RWPE2 (cell line): ENCODE measurements at regions not wholly inside any gene's neighbourhood (a gene's known extent, or its start where the extent isn't known, plus 50 kb on each side); places are given as distances from the start of the nearest gene placed in this dataset.
A peak's percentile ranks its signal among the peaks of the same experiment; 100 is the strongest.

Experiments
- ATAC-seq: fragments of 200-7000 bp; cut with Tn5 transposase; 3 replicates; pipeline ENCODE4 v1.9.1; 2021; ENCODE audit warnings: low read depth
- DNase-seq: peaks from one replicate; pipeline ENCODE4 v3.0.0-alpha.2; 2020; ENCODE audit warnings: low spot score
- H3K27ac ChIP-seq: fragments of 450-650 bp; 2 replicates; pipeline ENCODE4 v1.5.1; 2017; ENCODE audit warnings: mild to moderate bottlenecking; ENCODE audit not compliant: poor library complexity, severe bottlenecking
- H3K27me3 ChIP-seq: fragments of 250-450 bp; sonication (Bioruptor Pico); 2 replicates; pipeline ENCODE4 v1.5.1; 2021; ENCODE audit warnings: mild to moderate bottlenecking, moderate library complexity; ENCODE audit not compliant: insufficient read depth, poor library complexity, severe bottlenecking
- H3K36me3 ChIP-seq: fragments of 250-450 bp; sonication (Bioruptor Pico); 2 replicates; pipeline ENCODE4 v1.5.1; 2020; ENCODE audit warnings: low read depth, mild to moderate bottlenecking, moderate library complexity
- H3K4me1 ChIP-seq: fragments of 250-450 bp; sonication (Bioruptor Pico); 2 replicates; pipeline ENCODE4 v1.5.1; 2021; ENCODE audit warnings: mild to moderate bottlenecking, moderate library complexity; ENCODE audit not compliant: insufficient read depth, poor library complexity, severe bottlenecking
- H3K4me3 ChIP-seq: fragments of 250-450 bp; sonication (Bioruptor Pico); 2 replicates; pipeline ENCODE4 v1.5.1; 2021; ENCODE audit warnings: mild to moderate bottlenecking, moderate library complexity; ENCODE audit not compliant: severe bottlenecking
- H3K9me3 ChIP-seq: fragments of 250-450 bp; sonication (Bioruptor Pico); 2 replicates; pipeline ENCODE4 v1.5.1; 2021; ENCODE audit warnings: mild to moderate bottlenecking, moderate library complexity; ENCODE audit not compliant: severe bottlenecking
- CTCF ChIP-seq: fragments of 450-650 bp; IDR thresholded peaks from one replicate; pipeline ENCODE4 v1.5.1; 2017; ENCODE audit warnings: mild to moderate bottlenecking, moderate library complexity; ENCODE audit not compliant: poor library complexity, severe bottlenecking

GRCh38 chr5:35294976-35295375, 64.7 kb upstream of the PRLR start:
- no peak for ATAC-seq
- H3K4me3 ChIP-seq = no peak overlapping the region
- H3K27me3 ChIP-seq = peaks cover 6% of the 10 kb centered on the region
- H3K9me3 ChIP-seq = no peaks in the 10 kb centered on the region
- H3K27ac ChIP-seq = no peak overlapping the region
- no peaks in the 10 kb centered on the region for H3K4me1 ChIP-seq
- DNase-seq = no peak
- no peaks in the 10 kb centered on the region for H3K36me3 ChIP-seq
- no peak for TF ChIP-seq CTCF

- ATAC-seq (no peak), DNase-seq (no peak)
- Histone ChIP-seq H3K27me3 (peaks cover 6% of the 10 kb centered on the region), H3K36me3 (no peaks in the 10 kb centered on the region), H3K27ac (no peak overlapping the region), H3K4me3 (no peak overlapping the region), H3K9me3 (no peaks in the 10 kb centered on the region), H3K4me1 (no peaks in the 10 kb centered on the region)
- TF ChIP-seq CTCF = no peak
These were observed 63.7 kb upstream of the PRLR start for GRCh38 chr5:35294017-35294416.

DNA sequence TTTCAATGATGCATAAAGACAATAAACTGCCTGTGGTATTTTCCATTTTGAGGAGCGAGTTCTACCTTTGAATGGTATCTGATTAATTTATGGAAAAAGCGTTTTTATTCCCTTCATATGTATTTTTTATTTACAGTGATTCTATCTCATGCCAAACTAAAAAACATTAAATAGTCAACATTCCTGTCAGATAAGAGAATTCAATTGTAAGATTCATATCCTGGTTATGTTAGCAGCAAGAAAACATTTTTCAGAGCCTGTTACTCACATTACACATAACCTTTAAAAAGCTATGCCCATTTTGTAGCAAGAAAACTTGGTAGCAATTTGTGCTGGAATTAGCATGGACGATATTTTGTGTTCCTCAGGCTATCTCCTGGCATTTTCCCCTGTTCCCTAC, 55.1 kb upstream of the PRLR start:
- Histone ChIP-seq H3K27me3 (peaks cover 22% of the 10 kb centered on the region), H3K4me1 (no peaks in the 10 kb centered on the region), H3K27ac (no peak overlapping the region), H3K36me3 (no peaks in the 10 kb centered on the region), H3K9me3 (no peaks in the 10 kb centered on the region), H3K4me3 (no peak overlapping the region)
- ATAC-seq = no peak
- DNase-seq = no peak
- no peak for TF ChIP-seq CTCF

DNA sequence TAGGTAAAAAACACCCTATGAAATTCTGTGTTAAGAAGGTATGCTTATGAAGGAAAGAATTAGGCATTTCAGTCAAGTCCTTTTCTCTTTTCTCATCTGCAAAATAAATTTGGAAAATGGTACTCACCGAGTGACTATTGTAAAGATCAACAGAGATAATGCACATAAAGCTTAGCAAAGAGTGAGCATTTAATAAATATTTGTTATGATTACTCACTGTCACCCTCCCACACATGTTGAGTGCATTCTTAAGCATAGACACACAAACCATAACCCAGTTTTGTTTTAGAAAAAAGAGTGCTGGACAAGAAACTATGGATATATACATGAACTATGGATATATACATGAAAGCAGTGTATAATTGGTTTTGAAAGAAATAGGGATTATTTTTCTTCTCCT, 54.7 kb upstream of the PRLR start:
- no peak overlapping the region for H3K4me3 ChIP-seq
- H3K36me3 ChIP-seq = no peaks in the 10 kb centered on the region
- no peaks in the 10 kb centered on the region for H3K4me1 ChIP-seq
- no peaks in the 10 kb centered on the region for H3K9me3 ChIP-seq
- ATAC-seq (0 out of 3 replicates have a peak, but pooled peaks have one; percentile 14), DNase-seq (no peak)
- H3K27ac ChIP-seq = no peak overlapping the region
- TF ChIP-seq CTCF = no peak
- peaks cover 23% of the 10 kb centered on the region for H3K27me3 ChIP-seq

GRCh38 chr5:35284364-35284763, 54.1 kb upstream of the PRLR start:
- ATAC-seq (no peak), DNase-seq (no peak)
- Histone ChIP-seq H3K4me1 (no peaks in the 10 kb centered on the region), H3K4me3 (no peak overlapping the region), H3K27me3 (peaks cover 23% of the 10 kb centered on the region), H3K27ac (no peak overlapping the region), H3K36me3 (no peaks in the 10 kb centered on the region), H3K9me3 (no peaks in the 10 kb centered on the region)
- TF ChIP-seq CTCF = no peak
